Left ventricle myocardium inferior (tissue), 1 donor: ENCODE measurements at regions not wholly inside any gene's neighbourhood (a gene's known extent, or its start where the extent isn't known, plus 50 kb on each side); places are given as distances from the start of the nearest gene placed in this dataset.

Experiments
- DNase-seq: peaks from one replicate; pipeline ENCODE4 v3.0.0-alpha.2; 2020
- H3K27ac ChIP-seq: fragments of 200-600 bp; replicated peaks from 2 replicates; pipeline ENCODE4 v1.8.0; 2021
- H3K27me3 ChIP-seq: fragments of 200-600 bp; 2 replicates; pipeline ENCODE4 v1.8.0; 2021; ENCODE audit warnings: low read depth
- H3K36me3 ChIP-seq: fragments of 200-600 bp; 2 replicates; pipeline ENCODE4 v1.8.0; 2021
- H3K4me1 ChIP-seq: fragments of 200-600 bp; 2 replicates; pipeline ENCODE4 v1.8.0; 2021
- H3K4me3 ChIP-seq: fragments of 200-600 bp; 2 replicates; pipeline ENCODE4 v1.8.0; 2021; ENCODE audit warnings: mild to moderate bottlenecking, moderate library complexity
- H3K9me3 ChIP-seq: fragments of 200-600 bp; replicated peaks from 2 replicates; pipeline ENCODE4 v1.8.0; 2021
- CTCF ChIP-seq: fragments of 200-600 bp; IDR thresholded peaks from 2 replicates; pipeline ENCODE4 v1.8.0; 2021; ENCODE audit warnings: antibody characterized with exemption, mild to moderate bottlenecking, borderline replicate concordance
- intact Hi-C: fragments of 100-400 bp; cut with micrococcal nuclease; formaldehyde crosslinking; loops from one replicate; pipeline ENCODE4 v1.11.0; 2022
- donor health status: DM: no; HTN: yes; CAD: no; lungs with severe emphysema.

- Histone ChIP-seq H3K9me3 (no peaks in the 10 kb centered on the region), H3K27me3 (no peaks in the 10 kb centered on the region), H3K27ac (no peak overlapping the region), H3K4me1 (no peaks in the 10 kb centered on the region), H3K4me3 (no peak overlapping the region), H3K36me3 (no peaks in the 10 kb centered on the region)
- no peak for DNase-seq
- intact Hi-C loops, result no loop called here
- no peak for TF ChIP-seq CTCF
These were observed 528.8 kb upstream of the PCDH20 start for GRCh38 chr13:61944329-61944929.

GRCh38 chr13:61935710-61936109 lies 520.1 kb upstream of the PCDH20 start:
- Histone ChIP-seq H3K4me1 (no peaks in the 10 kb centered on the region), H3K27ac (no peak overlapping the region), H3K27me3 (no peaks in the 10 kb centered on the region), H3K9me3 (no peaks in the 10 kb centered on the region), H3K4me3 (no peak overlapping the region), H3K36me3 (no peaks in the 10 kb centered on the region)
- no peak for TF ChIP-seq CTCF
- DNase-seq, result no peak
- intact Hi-C loops, result no loop called here

DNA sequence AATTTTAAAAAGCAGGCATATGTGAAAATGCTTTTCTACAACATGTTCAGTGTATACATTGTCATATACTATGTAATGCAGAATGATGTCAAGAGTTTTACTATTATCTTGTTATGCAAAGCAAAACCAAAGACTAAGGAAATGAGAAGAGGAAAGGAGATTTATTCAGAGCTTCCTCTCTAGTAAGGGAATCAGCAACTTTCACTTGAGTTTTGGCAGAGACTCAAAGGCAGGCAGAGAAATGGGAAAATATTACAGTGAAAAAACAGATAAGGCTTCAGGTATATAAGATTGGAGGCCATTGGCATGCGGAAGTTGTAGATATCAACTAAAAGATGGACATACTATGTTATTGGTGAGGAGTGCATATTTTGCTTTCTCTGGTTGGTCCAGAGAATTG lies 512.0 kb upstream of the PCDH20 start:
- H3K27me3 ChIP-seq, result no peaks in the 10 kb centered on the region
- no peak for TF ChIP-seq CTCF
- H3K36me3 ChIP-seq, result no peaks in the 10 kb centered on the region
- no peak overlapping the region for H3K4me3 ChIP-seq
- no peaks in the 10 kb centered on the region for H3K4me1 ChIP-seq
- no peak overlapping the region for H3K27ac ChIP-seq
- intact Hi-C loops, result no loop called here
- H3K9me3 ChIP-seq, result peaks cover 15% of the 10 kb centered on the region
- no peak for DNase-seq

DNA sequence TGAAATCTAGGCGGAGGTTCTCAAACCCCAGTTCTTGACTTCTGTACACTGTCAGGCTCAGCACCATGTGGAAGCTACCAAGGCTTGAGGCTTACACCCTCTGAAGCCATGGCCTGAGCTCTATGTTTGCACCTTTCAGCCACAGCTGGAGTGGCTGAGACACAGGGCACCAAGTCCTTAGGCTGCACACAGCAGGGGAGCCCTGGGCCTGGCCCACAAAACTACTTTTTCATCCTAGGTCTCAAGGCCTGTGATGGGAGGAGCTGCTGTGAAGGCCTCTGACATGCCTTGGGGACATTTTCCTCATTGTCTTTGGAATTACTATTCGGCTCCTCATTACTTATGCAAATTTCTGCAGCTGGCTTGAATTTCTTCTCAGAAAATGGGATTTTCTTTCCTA lies 503.2 kb upstream of the PCDH20 start:
- H3K9me3 ChIP-seq, result peaks cover 29% of the 10 kb centered on the region
- no peaks in the 10 kb centered on the region for H3K4me1 ChIP-seq
- TF ChIP-seq CTCF, result no peak
- no peaks in the 10 kb centered on the region for H3K36me3 ChIP-seq
- intact Hi-C loops, result no loop called here
- H3K27ac ChIP-seq, result no peak overlapping the region
- H3K4me3 ChIP-seq, result no peak overlapping the region
- no peak for DNase-seq
- H3K27me3 ChIP-seq, result no peaks in the 10 kb centered on the region

GRCh38 chr13:61916483-61916882 lies 500.8 kb upstream of the PCDH20 start:
- Histone ChIP-seq H3K36me3 (no peaks in the 10 kb centered on the region), H3K27ac (no peak overlapping the region), H3K4me3 (no peak overlapping the region), H3K4me1 (no peaks in the 10 kb centered on the region), H3K9me3 (peaks cover 6% of the 10 kb centered on the region), H3K27me3 (no peaks in the 10 kb centered on the region)
- TF ChIP-seq CTCF, result no peak
- intact Hi-C loops, result no loop called here
- DNase-seq, result no peak
